SK-N-SH (cell line): ENCODE measurements at regions not wholly inside any gene's neighbourhood (a gene's known extent, or its start where the extent isn't known, plus 50 kb on each side); places are given as distances from the start of the nearest gene placed in this dataset.

Source experiments
- CTCF ChIA-PET: fragments of 300-600, 350-600 bp; formaldehyde crosslinking; extraction: SDS; loops from one replicate; lab custom pipeline; 2021; lab: Yijun Ruan, JAX
- POLR2A ChIA-PET: fragments of 350-600 bp; sonication (Branson Sonifier 250); formaldehyde crosslinking; extraction: SDS; loops from one replicate; lab custom pipeline; 2020; ENCODE audit warnings: antibody characterized with exemption, inconsistent platforms; lab: Yijun Ruan, JAX
- DNase-seq: peaks from one replicate; pipeline ENCODE4 v3.0.0; 2012
- H2AFZ ChIP-seq: fragments of 200-600 bp; sonication (generic); 2 replicates; pipeline ENCODE4 v1.8.1; 2016; ENCODE audit warnings: antibody characterized with exemption, mild to moderate bottlenecking, low read depth
- H3F3A ChIP-seq: fragments of 200-600 bp; sonication (generic); replicated peaks from 2 replicates; pipeline ENCODE3; 2016; ENCODE audit warnings: antibody characterized with exemption, mild to moderate bottlenecking; ENCODE audit not compliant: insufficient read depth
- H3K27ac ChIP-seq, 2 experiments: fragments of 200-500 bp in 1 of 2; fragments of 200-600 bp in 1 of 2; sonication (Bioruptor generic) in 1 of 2; sonication (generic), shearing (Covaris generic) in 1 of 2; 2 replicates each; pipeline versions ENCODE4 v1.5.1 to v1.6.1; 2014 to 2016; ENCODE audit warnings: low read depth in 2 of 2, inconsistent platforms in 1 of 2, low read length in 1 of 2, mild to moderate bottlenecking in 1 of 2, mixed read lengths in 1 of 2
- H3K27me3 ChIP-seq: fragments of 200-600 bp; sonication (generic), shearing (Covaris generic); 2 replicates; pipeline ENCODE4 v1.6.1; 2016; ENCODE audit warnings: mixed run types; ENCODE audit not compliant: insufficient read depth
- H3K36me3 ChIP-seq, 2 experiments: fragments of 200-500 bp in 1 of 2; fragments of 200-600 bp in 1 of 2; sonication (Bioruptor generic) in 1 of 2; sonication (generic) in 1 of 2; replicated peaks in 1 of 2; 2 replicates each; pipeline versions ENCODE3 to v1.5.1; 2014 to 2016; ENCODE audit warnings: low read length in 1 of 2, mild to moderate bottlenecking in 1 of 2; ENCODE audit not compliant: insufficient read depth in 2 of 2, control insufficient read depth in 1 of 2
- H3K4me1 ChIP-seq, 2 experiments: fragments of 200-500 bp in 1 of 2; fragments of 200-600 bp in 1 of 2; sonication (Bioruptor generic) in 1 of 2; sonication (generic), shearing (Covaris generic) in 1 of 2; 2 replicates each; pipeline versions ENCODE4 v1.5.1 to v1.6.1; 2014 to 2016; ENCODE audit warnings: low read depth in 1 of 2, low read length in 1 of 2, mixed run types in 1 of 2; ENCODE audit not compliant: insufficient read depth in 2 of 2, control insufficient read depth in 1 of 2
- H3K4me2 ChIP-seq: fragments of 200-600 bp; sonication (generic), shearing (Covaris generic); 2 replicates; pipeline ENCODE4 v1.6.1; 2017; ENCODE audit warnings: mixed run types
- H3K4me3 ChIP-seq, 2 experiments: fragments of 200-500 bp in 1 of 2; fragments of 200-600 bp in 1 of 2; sonication (Bioruptor generic) in 1 of 2; sonication (generic), shearing (Covaris generic) in 1 of 2; 2 replicates each; pipeline versions ENCODE4 v1.5.1 to v1.8.1; 2014 to 2016; ENCODE audit warnings: low read depth in 2 of 2, inconsistent platforms in 1 of 2, low read length in 1 of 2, mild to moderate bottlenecking in 1 of 2, mixed read lengths in 1 of 2, moderate library complexity in 1 of 2
- H3K79me2 ChIP-seq: fragments of 200-600 bp; sonication (generic); 2 replicates; pipeline ENCODE4 v1.8.1; 2017; ENCODE audit warnings: mild to moderate bottlenecking; ENCODE audit not compliant: insufficient read depth
- H3K9ac ChIP-seq: fragments of 200-600 bp; sonication (generic); 2 replicates; pipeline ENCODE4 v1.6.1; 2017; ENCODE audit warnings: mixed run types
- H3K9me2 ChIP-seq: fragments of 200-600 bp; sonication (generic); 2 replicates; pipeline ENCODE4 v1.6.1; 2017; ENCODE audit warnings: mixed run types
- H3K9me3 ChIP-seq: fragments of 200-600 bp; sonication (generic); 2 replicates; pipeline ENCODE4 v1.6.1; 2017; ENCODE audit warnings: mixed run types, mild to moderate bottlenecking, moderate library complexity
- H4K20me1 ChIP-seq: fragments of 200-600 bp; sonication (generic); 2 replicates; pipeline ENCODE4 v1.6.1; 2017; ENCODE audit warnings: mild to moderate bottlenecking, mixed run types; ENCODE audit not compliant: insufficient read depth
- CHD2 ChIP-seq: fragments of 150-350 bp; IDR thresholded peaks from 2 replicates; pipeline ENCODE4 v1.6.1; 2018; ENCODE audit warnings: low read length; ENCODE audit not compliant: partially characterized antibody
- ELF1 ChIP-seq: IDR thresholded peaks from 2 replicates; pipeline ENCODE4 v1.4.0; 2012
- EP300 ChIP-seq, 2 experiments: IDR thresholded peaks; 2 replicates each; pipeline versions ENCODE4 v1.4.0 to v1.6.1; 2012; ENCODE audit warnings: borderline replicate concordance in 1 of 2, low read depth in 1 of 2, low read length in 1 of 2
- EZH2phosphoT487 ChIP-seq: fragments of 200-600 bp; sonication (generic); IDR thresholded peaks from 2 replicates; pipeline ENCODE4 v1.6.1; 2017; ENCODE audit warnings: low read depth, mixed run types, mild to moderate bottlenecking, antibody characterized with exemption, moderate library complexity, borderline replicate concordance
- FOSL2 ChIP-seq: IDR thresholded peaks from 2 replicates; pipeline ENCODE4 v1.4.0; 2012; ENCODE audit warnings: low read depth, mild to moderate bottlenecking, moderate library complexity, borderline replicate concordance
- FOXJ3 ChIP-seq: sonication (generic); formaldehyde crosslinking; IDR thresholded peaks from 2 replicates; pipeline ENCODE4 v1.5.1; 2020; ENCODE audit warnings: mild to moderate bottlenecking, missing genetic modification reagents
- GATA2 ChIP-seq: sonication (generic); formaldehyde crosslinking; IDR thresholded peaks from 2 replicates; pipeline ENCODE4 v1.5.0; 2020; ENCODE audit warnings: mild to moderate bottlenecking, missing genetic modification reagents
- JUND ChIP-seq: IDR thresholded peaks from 2 replicates; pipeline ENCODE4 v1.4.0; 2012
- MEF2A ChIP-seq: IDR thresholded peaks from 2 replicates; pipeline ENCODE4 v1.4.0; 2012; ENCODE audit warnings: low read depth, borderline replicate concordance
- MXI1 ChIP-seq: IDR thresholded peaks from 2 replicates; pipeline ENCODE4 v1.6.1; 2012; ENCODE audit warnings: mild to moderate bottlenecking, low read depth, low read length, improper control_type of control experiment
- NFIC ChIP-seq: IDR thresholded peaks from 2 replicates; pipeline ENCODE4 v1.4.0; 2012; ENCODE audit warnings: borderline replicate concordance
- POLR2AphosphoS5 ChIP-seq: IDR thresholded peaks from 2 replicates; pipeline ENCODE4 v1.6.1; 2012; ENCODE audit warnings: low read depth, low read length
- RAD21 ChIP-seq: IDR thresholded peaks from 2 replicates; pipeline ENCODE4 v1.6.1; 2012; ENCODE audit warnings: mild to moderate bottlenecking, low read length
- RCOR1 ChIP-seq: fragments of 150-350 bp; IDR thresholded peaks from 2 replicates; pipeline ENCODE4 v1.6.1; 2017; ENCODE audit warnings: antibody characterized with exemption, low read length
- SMC3 ChIP-seq: IDR thresholded peaks from 2 replicates; pipeline ENCODE4 v1.6.1; 2012; ENCODE audit warnings: low read depth, low read length, improper control_type of control experiment
- TAF1 ChIP-seq: IDR thresholded peaks from 2 replicates; pipeline ENCODE4 v1.6.1; 2012; ENCODE audit warnings: low read depth, mild to moderate bottlenecking, low read length, moderate library complexity, borderline replicate concordance
- TCF12 ChIP-seq: IDR thresholded peaks from 2 replicates; pipeline ENCODE4 v1.4.0; 2012
- WGBS: methylation state at CpG from one replicate; pipeline ENCODE4 v1.1.6; 2017; ENCODE audit warnings: low lambda C conversion rate; 5-methylcytosine and 5-hydroxymethylcytosine counted together
- TF ChIP-seq, protein P1 (sequence below): fragments of 150-350 bp; IDR thresholded peaks from 2 replicates; pipeline ENCODE4 v1.6.1; 2017; ENCODE audit warnings: antibody characterized with exemption, low read length, low read depth, borderline replicate concordance
- TF ChIP-seq, protein P2 (sequence below): IDR thresholded peaks from 2 replicates; pipeline ENCODE4 v1.4.0; 2012; ENCODE audit warnings: low read depth
- TF ChIP-seq, protein P3 (sequence below): fragments of 200-600 bp; sonication (generic); IDR thresholded peaks from 2 replicates; pipeline ENCODE4 v1.6.1; 2017; ENCODE audit warnings: antibody characterized with exemption, mild to moderate bottlenecking, moderate library complexity

DNA sequence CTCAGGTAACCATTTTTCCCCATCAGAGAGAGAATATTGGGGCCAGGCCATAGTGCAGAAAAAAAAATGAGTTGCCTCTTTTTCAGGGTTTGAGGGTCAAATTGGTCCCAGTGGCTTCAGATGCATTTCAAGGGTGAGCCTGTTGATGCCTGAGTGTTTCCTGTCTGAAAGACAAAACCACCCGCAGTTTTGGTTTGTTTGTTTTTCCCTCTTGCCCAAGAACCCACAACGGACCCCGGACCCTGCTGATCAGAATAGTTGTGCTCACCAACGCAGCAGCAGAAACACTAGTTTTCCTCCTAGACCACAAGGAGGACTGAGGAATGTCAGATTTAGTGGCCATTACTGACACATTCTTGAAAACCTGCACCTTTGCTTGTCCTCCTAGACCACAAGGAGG, 1433.1 kb downstream of the PLA2G4A start:
- CTCF ChIA-PET = no interaction called here
- no peak overlapping the region for H2AFZ ChIP-seq
- no peaks in the 10 kb centered on the region for H3K9me2 ChIP-seq
- no peak for TF ChIP-seq ELF1
- H3K4me2 ChIP-seq = no peak overlapping the region
- no peaks in the 10 kb centered on the region for H3K27me3 ChIP-seq
- H3K9ac ChIP-seq = no peak overlapping the region
- H4K20me1 ChIP-seq = no peaks in the 10 kb centered on the region
- no peak for DNase-seq
- H3K79me2 ChIP-seq = no peaks in the 10 kb centered on the region
- no peaks in the 10 kb centered on the region for H3K9me3 ChIP-seq
- no peaks in the 10 kb centered on the region for H3F3A ChIP-seq
- H3K4me3 ChIP-seq = no peak overlapping the region
- H3K27ac ChIP-seq = no peak overlapping the region
- POLR2A ChIA-PET = no interaction called here
- H3K36me3 ChIP-seq = no peaks in the 10 kb centered on the region
- no peaks in the 10 kb centered on the region for H3K4me1 ChIP-seq
- 66% methylated on average over 4 of the region's 4 CpGs for WGBS

DNA sequence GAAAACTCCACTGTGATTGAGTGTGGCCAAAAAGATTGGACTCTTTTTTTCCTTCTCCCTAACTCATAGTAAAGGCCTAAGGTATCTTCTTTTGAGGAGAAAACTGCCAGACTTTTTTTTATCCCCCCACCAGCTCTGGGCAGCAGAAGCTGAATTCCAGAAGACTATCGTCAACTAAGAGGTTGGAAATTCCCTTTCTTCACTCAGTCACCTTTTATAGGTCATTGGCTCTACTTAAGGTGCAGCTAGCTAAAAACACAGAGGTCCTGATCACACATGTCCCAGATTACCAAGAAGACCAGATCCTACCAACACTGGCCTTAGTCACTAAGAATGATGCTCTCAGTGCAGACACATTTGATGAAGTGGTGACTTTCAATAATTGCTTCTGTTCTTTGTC, 1441.2 kb downstream of the PLA2G4A start:
- no peak for DNase-seq

More for the DNA sequence above, 1441.2 kb downstream of the PLA2G4A start:
- TF ChIP-seq MEF2A = no peak
- TF ChIP-seq, protein P1, sequence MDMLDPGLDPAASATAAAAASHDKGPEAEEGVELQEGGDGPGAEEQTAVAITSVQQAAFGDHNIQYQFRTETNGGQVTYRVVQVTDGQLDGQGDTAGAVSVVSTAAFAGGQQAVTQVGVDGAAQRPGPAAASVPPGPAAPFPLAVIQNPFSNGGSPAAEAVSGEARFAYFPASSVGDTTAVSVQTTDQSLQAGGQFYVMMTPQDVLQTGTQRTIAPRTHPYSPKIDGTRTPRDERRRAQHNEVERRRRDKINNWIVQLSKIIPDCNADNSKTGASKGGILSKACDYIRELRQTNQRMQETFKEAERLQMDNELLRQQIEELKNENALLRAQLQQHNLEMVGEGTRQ = no peak
- no peak for TF ChIP-seq POLR2AphosphoS5
- no peak for TF ChIP-seq NFIC
- TF ChIP-seq FOXJ3 (CRISPR knock-in tag) = no peak
- TF ChIP-seq FOSL2 = no peak
- TF ChIP-seq MXI1 = no peak
- no peak for TF ChIP-seq EP300 (IDR thresholded peaks at IDR 0.05; ENCODE audit: borderline replicate concordance in 1 of 2, low read depth in 1 of 2, low read length in 1 of 2)
- TF ChIP-seq, protein P2, sequence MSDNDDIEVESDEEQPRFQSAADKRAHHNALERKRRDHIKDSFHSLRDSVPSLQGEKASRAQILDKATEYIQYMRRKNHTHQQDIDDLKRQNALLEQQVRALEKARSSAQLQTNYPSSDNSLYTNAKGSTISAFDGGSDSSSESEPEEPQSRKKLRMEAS = no peak
- no peak for TF ChIP-seq JUND
- no peak for TF ChIP-seq SMC3
- TF ChIP-seq GATA2 = no peak
- TF ChIP-seq EZH2phosphoT487 = no peak
- no peak for TF ChIP-seq TAF1
- no peak for TF ChIP-seq CHD2
- TF ChIP-seq TCF12 = no peak
- no peak for TF ChIP-seq RCOR1
- TF ChIP-seq, protein P3, sequence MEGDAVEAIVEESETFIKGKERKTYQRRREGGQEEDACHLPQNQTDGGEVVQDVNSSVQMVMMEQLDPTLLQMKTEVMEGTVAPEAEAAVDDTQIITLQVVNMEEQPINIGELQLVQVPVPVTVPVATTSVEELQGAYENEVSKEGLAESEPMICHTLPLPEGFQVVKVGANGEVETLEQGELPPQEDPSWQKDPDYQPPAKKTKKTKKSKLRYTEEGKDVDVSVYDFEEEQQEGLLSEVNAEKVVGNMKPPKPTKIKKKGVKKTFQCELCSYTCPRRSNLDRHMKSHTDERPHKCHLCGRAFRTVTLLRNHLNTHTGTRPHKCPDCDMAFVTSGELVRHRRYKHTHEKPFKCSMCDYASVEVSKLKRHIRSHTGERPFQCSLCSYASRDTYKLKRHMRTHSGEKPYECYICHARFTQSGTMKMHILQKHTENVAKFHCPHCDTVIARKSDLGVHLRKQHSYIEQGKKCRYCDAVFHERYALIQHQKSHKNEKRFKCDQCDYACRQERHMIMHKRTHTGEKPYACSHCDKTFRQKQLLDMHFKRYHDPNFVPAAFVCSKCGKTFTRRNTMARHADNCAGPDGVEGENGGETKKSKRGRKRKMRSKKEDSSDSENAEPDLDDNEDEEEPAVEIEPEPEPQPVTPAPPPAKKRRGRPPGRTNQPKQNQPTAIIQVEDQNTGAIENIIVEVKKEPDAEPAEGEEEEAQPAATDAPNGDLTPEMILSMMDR = no peak
- TF ChIP-seq RAD21 = no peak
- no peaks in the 10 kb centered on the region for H3K9me2 ChIP-seq
- ChIA-PET CTCF (no interaction called here), POLR2A (no interaction called here)
- no peaks in the 10 kb centered on the region for H4K20me1 ChIP-seq
- no peak overlapping the region for H3K27ac ChIP-seq
- H2AFZ ChIP-seq = no peak overlapping the region
- WGBS = 89% methylated on average over 1 of the region's 1 CpG
- no peaks in the 10 kb centered on the region for H3K4me1 ChIP-seq
- no peaks in the 10 kb centered on the region for H3K27me3 ChIP-seq
- no peaks in the 10 kb centered on the region for H3K79me2 ChIP-seq
- no peak overlapping the region for H3K9ac ChIP-seq
- H3K4me3 ChIP-seq = no peak overlapping the region
- no peaks in the 10 kb centered on the region for H3K9me3 ChIP-seq
- H3F3A ChIP-seq = no peaks in the 10 kb centered on the region
- H3K4me2 ChIP-seq = no peak overlapping the region
- no peaks in the 10 kb centered on the region for H3K36me3 ChIP-seq
